Astrocyte of the cerebellum (primary cell): ENCODE measurements at regions not wholly inside any gene's neighbourhood (a gene's known extent, or its start where the extent isn't known, plus 50 kb on each side); places are given as distances from the start of the nearest gene placed in this dataset.

Source experiments
- DNase-seq: peaks from one replicate; pipeline ENCODE4 v3.0.0-alpha.2; 2011; ENCODE audit warnings: low read depth
- H3K4me3 ChIP-seq: 2 replicates; pipeline ENCODE4 v1.5.1; 2011; ENCODE audit warnings: mild to moderate bottlenecking, low read depth, low read length, moderate library complexity
- CTCF ChIP-seq: IDR thresholded peaks from 2 replicates; pipeline ENCODE4 v1.5.1; 2012; ENCODE audit warnings: low read length, low read depth, moderate library complexity, mild to moderate bottlenecking; ENCODE audit errors: missing control alignments
- in situ Hi-C: cut with HindIII; loops from 2 replicates; pipeline ENCODE4 v1.10.0; 2017; ENCODE audit warnings: low sequenced_read_pairs

- in situ Hi-C loops: no loop called here
- TF ChIP-seq CTCF: no peak
- DNase-seq: no peak
Observed at GRCh38 chr14:104277416-104278213, 139.2 kb downstream of the KIF26A start.

GRCh38 chr14:104278214-104278534 is 139.8 kb downstream of the KIF26A start:
- in situ Hi-C loops: no loop called here
- no peak for DNase-seq
- TF ChIP-seq CTCF: no peak
- H3K4me3 ChIP-seq: no peak overlapping the region

More at GRCh38 chr14:104277416-104278213, 139.2 kb downstream of the KIF26A start:
- H3K4me3 ChIP-seq: no peak overlapping the region

- no peak for TF ChIP-seq CTCF
- no peak for DNase-seq
- no peak overlapping the region for H3K4me3 ChIP-seq
- in situ Hi-C loops: no loop called here
Observed at GRCh38 chr14:104280085-104280901, 141.9 kb downstream of the KIF26A start.

DNA sequence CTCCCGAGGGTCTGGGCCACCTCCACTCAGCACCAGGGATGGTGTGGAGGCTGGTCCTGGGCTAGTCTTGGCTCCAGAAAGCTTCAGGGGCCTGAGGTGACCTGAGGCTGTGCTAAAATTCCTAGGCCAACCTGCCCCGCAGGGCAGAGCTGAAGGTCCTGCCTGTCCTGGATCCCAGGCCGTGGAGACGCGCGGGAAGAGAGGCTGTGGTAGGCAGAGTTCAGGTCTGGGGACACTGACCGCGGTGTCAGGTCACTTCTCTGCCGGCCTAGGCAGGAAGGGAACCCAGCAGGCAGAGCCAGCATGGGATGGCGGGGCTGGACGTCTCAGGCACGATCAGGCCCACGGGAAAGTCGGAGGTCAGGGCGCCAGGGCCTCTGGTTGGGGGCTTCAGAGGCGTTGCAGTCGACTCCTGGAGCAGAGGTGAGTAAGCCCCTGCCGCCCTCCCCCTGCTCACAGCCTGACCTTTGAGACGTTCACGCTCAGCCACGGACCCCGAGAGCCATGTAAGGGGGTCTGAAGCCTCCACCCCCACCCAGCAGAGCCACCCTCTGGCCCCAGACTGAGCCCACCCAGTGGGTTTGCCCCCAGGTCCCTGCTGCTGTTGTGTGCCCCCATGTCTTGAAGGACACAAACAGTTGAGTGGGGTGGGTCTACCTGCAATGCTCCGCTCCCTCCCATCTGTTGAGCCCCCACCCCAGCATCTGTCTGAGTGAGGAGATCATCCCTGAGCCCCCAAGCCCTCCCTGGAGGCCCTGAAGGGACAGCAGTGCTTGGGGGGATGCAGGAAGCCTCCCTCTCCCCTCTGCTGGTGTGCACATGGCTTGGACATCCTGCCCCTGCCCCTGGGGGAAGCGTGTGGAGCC is 142.7 kb downstream of the KIF26A start:
- in situ Hi-C loops: no loop called here
- no peak for DNase-seq
- no peak overlapping the region for H3K4me3 ChIP-seq
- TF ChIP-seq CTCF: no peak

DNA sequence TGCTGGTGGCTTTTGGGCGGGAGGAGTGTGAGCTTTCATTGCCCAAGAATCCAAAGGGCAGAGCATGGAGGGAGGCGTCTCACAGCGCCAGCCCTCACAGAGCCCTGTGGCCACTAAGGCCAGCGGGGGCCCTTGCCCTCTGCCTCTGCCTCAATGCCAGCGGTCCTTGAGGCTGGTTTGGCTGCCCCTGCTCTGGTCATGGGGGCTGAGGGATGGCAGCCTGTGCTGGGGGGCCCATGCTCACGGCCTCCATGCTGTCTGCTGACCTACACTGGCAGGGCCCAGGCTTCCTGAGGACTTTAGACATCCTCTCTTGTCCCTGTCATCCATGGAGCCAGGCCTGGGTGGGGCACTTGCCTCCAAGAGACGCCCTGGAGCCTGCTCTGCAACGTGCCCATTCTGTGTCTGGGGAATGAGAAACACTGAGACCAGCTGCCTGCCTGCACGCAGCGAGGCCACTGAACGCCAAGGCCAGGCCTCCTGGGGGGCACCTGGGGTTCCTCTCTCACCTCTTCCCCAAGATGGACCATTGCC is 143.4 kb downstream of the KIF26A start:
- DNase-seq: no peak
- TF ChIP-seq CTCF: no peak
- in situ Hi-C loops: no loop called here
- no peak overlapping the region for H3K4me3 ChIP-seq
